ENCODE measurements at regions not wholly inside any gene's neighbourhood (a gene's known extent, or its start where the extent isn't known, plus 50 kb on each side); places are given as distances from the start of the nearest gene placed in this dataset.

- TF ChIP-seq CTCF (IDR thresholded peaks at IDR 0.05) (no peak), HOXA7 (CRISPR knock-in tag; IDR thresholded peaks at IDR 0.05) (no peak), USF2 (IDR thresholded peaks at IDR 0.05) (no peak), JUN (IDR thresholded peaks at IDR 0.05) (no peak)
Measured at GRCh38 chr3:31232055-31233025, 300.4 kb upstream of the STT3B start.

All from A549 (cell line).